ENCODE measurements at regions not wholly inside any gene's neighbourhood (a gene's known extent, or its start where the extent isn't known, plus 50 kb on each side); places are given as distances from the start of the nearest gene placed in this dataset.

DNA sequence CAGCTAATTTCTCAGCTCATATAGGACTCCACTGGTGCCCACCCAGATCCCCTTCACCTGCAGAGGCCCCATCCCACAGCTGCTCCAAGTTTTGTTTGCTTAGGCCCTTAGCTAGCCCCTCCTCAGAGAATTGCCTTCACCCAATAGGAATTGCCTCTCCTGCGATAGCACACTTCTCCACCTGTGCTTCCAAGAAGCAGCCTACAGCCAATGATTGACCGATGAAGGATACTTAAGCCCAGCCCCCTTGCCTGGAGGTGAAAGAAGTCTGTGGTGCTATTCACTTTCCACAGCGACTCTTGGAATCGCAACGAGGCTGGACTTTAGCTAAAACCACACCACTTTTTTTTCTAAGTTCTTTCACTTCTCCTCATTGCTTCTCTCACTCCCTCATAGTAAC is 353.2 kb upstream of the BTBD3 start:
- TF ChIP-seq, protein P1, sequence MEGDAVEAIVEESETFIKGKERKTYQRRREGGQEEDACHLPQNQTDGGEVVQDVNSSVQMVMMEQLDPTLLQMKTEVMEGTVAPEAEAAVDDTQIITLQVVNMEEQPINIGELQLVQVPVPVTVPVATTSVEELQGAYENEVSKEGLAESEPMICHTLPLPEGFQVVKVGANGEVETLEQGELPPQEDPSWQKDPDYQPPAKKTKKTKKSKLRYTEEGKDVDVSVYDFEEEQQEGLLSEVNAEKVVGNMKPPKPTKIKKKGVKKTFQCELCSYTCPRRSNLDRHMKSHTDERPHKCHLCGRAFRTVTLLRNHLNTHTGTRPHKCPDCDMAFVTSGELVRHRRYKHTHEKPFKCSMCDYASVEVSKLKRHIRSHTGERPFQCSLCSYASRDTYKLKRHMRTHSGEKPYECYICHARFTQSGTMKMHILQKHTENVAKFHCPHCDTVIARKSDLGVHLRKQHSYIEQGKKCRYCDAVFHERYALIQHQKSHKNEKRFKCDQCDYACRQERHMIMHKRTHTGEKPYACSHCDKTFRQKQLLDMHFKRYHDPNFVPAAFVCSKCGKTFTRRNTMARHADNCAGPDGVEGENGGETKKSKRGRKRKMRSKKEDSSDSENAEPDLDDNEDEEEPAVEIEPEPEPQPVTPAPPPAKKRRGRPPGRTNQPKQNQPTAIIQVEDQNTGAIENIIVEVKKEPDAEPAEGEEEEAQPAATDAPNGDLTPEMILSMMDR (IDR thresholded peaks at IDR 0.05), result no peak
- H3K27ac ChIP-seq, result no peak overlapping the region
- no peaks in the 10 kb centered on the region for H3K27me3 ChIP-seq
- H3K9me3 ChIP-seq, result no peaks in the 10 kb centered on the region
- no peaks in the 10 kb centered on the region for H3K4me1 ChIP-seq (ENCODE audit: control insufficient read depth in 1 of 2, insufficient read depth in 1 of 2, low read depth in 1 of 2, low read length in 1 of 2)
- no peak overlapping the region for H3K4me3 ChIP-seq (ENCODE audit: low read depth in 1 of 2, low read length in 1 of 2)
- no peaks in the 10 kb centered on the region for H3K36me3 ChIP-seq

- Histone ChIP-seq H3K27ac (no peak overlapping the region), H3K4me3 (ENCODE audit: low read depth in 1 of 2, low read length in 1 of 2) (no peak overlapping the region), H3K27me3 (no peaks in the 10 kb centered on the region), H3K4me1 (ENCODE audit: control insufficient read depth in 1 of 2, insufficient read depth in 1 of 2, low read depth in 1 of 2, low read length in 1 of 2) (no peaks in the 10 kb centered on the region), H3K9me3 (no peaks in the 10 kb centered on the region), H3K36me3 (no peaks in the 10 kb centered on the region)
- TF ChIP-seq, protein P1 (IDR thresholded peaks at IDR 0.05), result no peak
These were observed 348.5 kb upstream of the BTBD3 start for GRCh38 chr20:11569163-11569562.

DNA sequence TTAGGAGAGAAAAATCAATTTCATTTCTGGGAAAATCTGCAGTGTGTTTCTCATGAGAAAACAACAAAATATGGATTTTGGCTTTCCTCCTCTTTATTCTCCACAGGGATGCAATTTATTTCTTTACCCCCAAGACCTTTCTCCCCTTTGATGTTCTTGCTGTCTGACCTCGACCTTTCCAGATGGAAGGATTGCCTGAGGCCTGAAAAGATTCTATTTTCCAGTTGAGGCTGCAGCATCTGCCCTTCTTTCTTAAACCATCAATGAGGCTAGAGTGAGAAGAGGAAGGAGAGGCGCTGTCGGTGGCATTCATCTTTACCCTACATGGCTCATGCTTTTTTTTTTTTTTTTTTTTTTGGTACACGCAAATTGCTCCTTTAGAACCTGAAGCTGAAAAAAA is 344.2 kb upstream of the BTBD3 start:
- H3K4me1 ChIP-seq (ENCODE audit: control insufficient read depth in 1 of 2, insufficient read depth in 1 of 2, low read depth in 1 of 2, low read length in 1 of 2), result no peaks in the 10 kb centered on the region
- H3K27ac ChIP-seq, result no peak overlapping the region
- H3K4me3 ChIP-seq (ENCODE audit: low read depth in 1 of 2, low read length in 1 of 2), result no peak overlapping the region
- H3K27me3 ChIP-seq, result no peaks in the 10 kb centered on the region
- TF ChIP-seq, protein P1 (IDR thresholded peaks at IDR 0.05), result no peak
- no peaks in the 10 kb centered on the region for H3K9me3 ChIP-seq
- no peaks in the 10 kb centered on the region for H3K36me3 ChIP-seq

- Histone ChIP-seq H3K4me1 (ENCODE audit: control insufficient read depth in 1 of 2, insufficient read depth in 1 of 2, low read depth in 1 of 2, low read length in 1 of 2) (peaks cover 0 to 7% of the 10 kb centered on the region in 2 experiments), H3K4me3 (ENCODE audit: low read depth in 1 of 2, low read length in 1 of 2) (no peak overlapping the region), H3K36me3 (no peaks in the 10 kb centered on the region), H3K27me3 (no peaks in the 10 kb centered on the region), H3K9me3 (no peaks in the 10 kb centered on the region), H3K27ac (no peak overlapping the region)
- TF ChIP-seq, protein P1 (IDR thresholded peaks at IDR 0.05), result no peak
These were observed 336.4 kb upstream of the BTBD3 start for GRCh38 chr20:11581271-11581670.

DNA sequence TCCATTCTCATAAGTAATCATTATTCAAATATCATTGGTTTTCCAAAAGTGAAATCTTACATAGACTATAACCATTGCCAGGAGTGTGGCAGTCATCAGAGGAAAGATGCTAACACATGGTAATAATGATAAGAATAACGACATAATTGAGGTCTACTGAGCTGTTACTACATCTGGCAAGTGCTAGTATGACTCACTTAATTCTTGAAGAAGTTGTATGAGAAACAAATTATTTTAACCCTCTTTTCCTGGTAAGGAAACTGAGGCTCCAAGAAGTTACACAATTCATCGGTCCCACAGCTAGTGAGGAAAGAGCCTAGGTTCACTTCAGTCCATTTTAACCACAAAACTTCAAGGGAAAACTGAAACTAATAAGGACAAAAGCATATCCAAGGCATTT is 335.6 kb upstream of the BTBD3 start:
- Histone ChIP-seq H3K27ac (no peak overlapping the region), H3K4me3 (ENCODE audit: low read depth in 1 of 2, low read length in 1 of 2) (no peak overlapping the region), H3K4me1 (ENCODE audit: control insufficient read depth in 1 of 2, insufficient read depth in 1 of 2, low read depth in 1 of 2, low read length in 1 of 2) (peaks cover 0 to 11% of the 10 kb centered on the region in 2 experiments), H3K27me3 (no peaks in the 10 kb centered on the region), H3K9me3 (no peaks in the 10 kb centered on the region), H3K36me3 (no peaks in the 10 kb centered on the region)
- TF ChIP-seq, protein P1 (IDR thresholded peaks at IDR 0.05), result no peak
